ENCODE measurements at regions not wholly inside any gene's neighbourhood (a gene's known extent, or its start where the extent isn't known, plus 50 kb on each side); places are given as distances from the start of the nearest gene placed in this dataset.
"Not testable (repeated sequence)": the region's sequence is repeated elsewhere in the genome, so short reads cannot be mapped to it uniquely, and the experiment has no call there.

- TF ChIP-seq, protein P1, sequence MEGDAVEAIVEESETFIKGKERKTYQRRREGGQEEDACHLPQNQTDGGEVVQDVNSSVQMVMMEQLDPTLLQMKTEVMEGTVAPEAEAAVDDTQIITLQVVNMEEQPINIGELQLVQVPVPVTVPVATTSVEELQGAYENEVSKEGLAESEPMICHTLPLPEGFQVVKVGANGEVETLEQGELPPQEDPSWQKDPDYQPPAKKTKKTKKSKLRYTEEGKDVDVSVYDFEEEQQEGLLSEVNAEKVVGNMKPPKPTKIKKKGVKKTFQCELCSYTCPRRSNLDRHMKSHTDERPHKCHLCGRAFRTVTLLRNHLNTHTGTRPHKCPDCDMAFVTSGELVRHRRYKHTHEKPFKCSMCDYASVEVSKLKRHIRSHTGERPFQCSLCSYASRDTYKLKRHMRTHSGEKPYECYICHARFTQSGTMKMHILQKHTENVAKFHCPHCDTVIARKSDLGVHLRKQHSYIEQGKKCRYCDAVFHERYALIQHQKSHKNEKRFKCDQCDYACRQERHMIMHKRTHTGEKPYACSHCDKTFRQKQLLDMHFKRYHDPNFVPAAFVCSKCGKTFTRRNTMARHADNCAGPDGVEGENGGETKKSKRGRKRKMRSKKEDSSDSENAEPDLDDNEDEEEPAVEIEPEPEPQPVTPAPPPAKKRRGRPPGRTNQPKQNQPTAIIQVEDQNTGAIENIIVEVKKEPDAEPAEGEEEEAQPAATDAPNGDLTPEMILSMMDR (IDR thresholded peaks at IDR 0.05), result no peak
- no peak for TF ChIP-seq POLR2A (IDR thresholded peaks at IDR 0.05)
- no peak overlapping the region for H3K4me3 ChIP-seq (ENCODE audit: low read depth, poor library complexity, severe bottlenecking)
- WGBS, 2 donors, result 52 to 60% methylated on average over 2 of the region's 2 CpGs
- no peak for DNase-seq (ENCODE audit: low spot score in 2 of 2)
- intact Hi-C loops (cut with DNase I; ENCODE audit: low total_unique reads), result no loop called here
Measured at GRCh38 chr5:112514111-112514510, 95.0 kb upstream of the EPB41L4A start.

DNA sequence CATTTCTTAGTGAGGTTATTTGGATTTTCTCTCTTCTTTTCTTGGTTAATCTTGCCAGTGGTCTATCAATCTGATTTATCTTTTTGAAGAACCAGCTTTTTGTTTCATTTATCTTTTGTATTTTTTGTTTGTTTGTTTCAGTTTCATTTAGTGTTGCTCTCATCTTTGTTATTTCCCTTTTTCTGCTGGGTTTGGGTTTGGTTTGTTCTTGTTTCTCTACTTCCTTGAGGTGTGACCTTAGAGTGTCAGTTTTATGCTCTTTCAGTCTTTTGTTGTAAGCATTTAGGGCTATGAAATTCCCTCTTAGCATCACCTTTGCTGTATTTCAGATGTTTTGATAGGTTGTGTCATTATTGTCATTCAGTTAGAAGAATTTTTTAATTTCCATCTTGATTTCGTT lies 101.4 kb upstream of the EPB41L4A start:
- 52 to 74% methylated on average over 1 of the region's 1 CpG for WGBS, 2 donors
- H3K4me3 ChIP-seq (ENCODE audit: low read depth, poor library complexity, severe bottlenecking); DNase-seq (ENCODE audit: low spot score in 2 of 2); intact Hi-C loops (cut with DNase I; ENCODE audit: low total_unique reads): not testable (repeated sequence)

GRCh38 chr5:112522891-112523673 lies 104.0 kb upstream of the EPB41L4A start:
- intact Hi-C loops (cut with DNase I; ENCODE audit: low total_unique reads); DNase-seq (ENCODE audit: low spot score in 2 of 2); H3K4me3 ChIP-seq (ENCODE audit: low read depth, poor library complexity, severe bottlenecking): not testable (repeated sequence)
- 87 to 92% methylated on average over 8 to 9 of the region's 9 CpGs for WGBS, 2 donors

GRCh38 chr5:112523674-112524263 lies 104.7 kb upstream of the EPB41L4A start:
- 78 to 82% methylated on average over 4 of the region's 4 CpGs for WGBS, 2 donors
- H3K4me3 ChIP-seq (ENCODE audit: low read depth, poor library complexity, severe bottlenecking); DNase-seq (ENCODE audit: low spot score in 2 of 2); intact Hi-C loops (cut with DNase I; ENCODE audit: low total_unique reads): not testable (repeated sequence)

GRCh38 chr5:112525217-112525616 lies 106.1 kb upstream of the EPB41L4A start:
- intact Hi-C loops (cut with DNase I; ENCODE audit: low total_unique reads), result no loop called here
- DNase-seq (ENCODE audit: low spot score in 2 of 2), result no peak
- TF ChIP-seq, protein P1 (IDR thresholded peaks at IDR 0.05), result no peak
- TF ChIP-seq POLR2A (IDR thresholded peaks at IDR 0.05), result no peak
- WGBS, 2 donors, result 94 to 96% methylated on average over 6 of the region's 6 CpGs
- no peak overlapping the region for H3K4me3 ChIP-seq (ENCODE audit: low read depth, poor library complexity, severe bottlenecking)

- no peak overlapping the region for H3K4me3 ChIP-seq (ENCODE audit: low read depth, poor library complexity, severe bottlenecking)
- DNase-seq (ENCODE audit: low spot score in 2 of 2), result no peak
- TF ChIP-seq POLR2A (IDR thresholded peaks at IDR 0.05), result no peak
- TF ChIP-seq, protein P1 (IDR thresholded peaks at IDR 0.05), result no peak
- WGBS, 2 donors, result 90 to 97% methylated on average over 5 of the region's 5 CpGs
- intact Hi-C loops (cut with DNase I; ENCODE audit: low total_unique reads), result no loop called here
Measured at GRCh38 chr5:112528928-112529327, 109.9 kb upstream of the EPB41L4A start.

DNA sequence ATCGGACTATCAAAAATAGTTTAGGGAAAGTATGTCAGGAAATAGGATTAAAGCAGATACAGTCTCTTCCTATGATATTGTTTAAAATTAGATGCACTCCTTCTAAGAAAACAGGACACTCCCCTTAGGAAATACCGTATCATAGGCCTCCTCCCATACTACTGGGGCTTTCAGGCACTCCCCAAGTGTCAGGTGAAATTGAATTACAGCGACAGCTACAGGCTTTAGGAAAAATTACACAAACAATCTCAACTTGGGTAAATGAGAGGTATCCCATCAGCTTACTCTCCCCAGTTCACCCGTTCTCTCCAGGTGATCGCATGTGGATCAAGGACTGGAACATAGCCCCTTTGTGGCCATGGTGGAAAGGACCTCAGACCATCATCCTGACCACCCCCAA lies 110.4 kb upstream of the EPB41L4A start:
- no peak overlapping the region for H3K4me3 ChIP-seq (ENCODE audit: low read depth, poor library complexity, severe bottlenecking)
- no peak for DNase-seq (ENCODE audit: low spot score in 2 of 2)
- 41 to 44% methylated on average over 5 of the region's 5 CpGs for WGBS, 2 donors
- TF ChIP-seq, protein P1 (IDR thresholded peaks at IDR 0.05), result no peak
- TF ChIP-seq POLR2A (IDR thresholded peaks at IDR 0.05), result no peak
- intact Hi-C loops (cut with DNase I; ENCODE audit: low total_unique reads), result no loop called here
